T-helper 17 cell (primary cell): ENCODE measurements at regions not wholly inside any gene's neighbourhood (a gene's known extent, or its start where the extent isn't known, plus 50 kb on each side); places are given as distances from the start of the nearest gene placed in this dataset.

Experiments
- ATAC-seq: fragments of 150-1000 bp; cut with Tn5 transposase; 2 replicates; pipeline ENCODE4 v1.10.0; 2021; ENCODE audit warnings: mild to moderate bottlenecking, moderate library complexity
- DNase-seq, 3 donors: peaks; one replicate each; pipeline versions ENCODE4 v3.0.0 to v3.0.0-alpha.2; 2020 to 2021
- H3K9me3 ChIP-seq: one replicate; pipeline ENCODE4 v1.7.0; 2013; ENCODE audit warnings: low read length, mild to moderate bottlenecking; ENCODE audit not compliant: control insufficient read depth, poor library complexity, severe bottlenecking
- H3K27ac Mint-ChIP-seq: one replicate; pipeline ENCODE4 v1.8.0; 2022; ENCODE audit warnings: mild to moderate bottlenecking, moderate library complexity, mixed read lengths
- H3K27me3 Mint-ChIP-seq: one replicate; pipeline ENCODE4 v1.8.0; 2022; ENCODE audit warnings: mixed read lengths
- H3K36me3 Mint-ChIP-seq: one replicate; pipeline ENCODE4 v1.8.0; 2022; ENCODE audit warnings: low read depth, mixed read lengths
- H3K4me1 Mint-ChIP-seq: one replicate; pipeline ENCODE4 v1.8.0; 2022; ENCODE audit warnings: mild to moderate bottlenecking, mixed read lengths
- H3K4me3 Mint-ChIP-seq: one replicate; pipeline ENCODE4 v1.8.0; 2022; ENCODE audit warnings: mild to moderate bottlenecking, moderate library complexity, mixed read lengths

GRCh38 chrX:150234126-150234525, 129.0 kb upstream of the MAMLD1 start:
- no peak overlapping the region for H3K27ac Mint-ChIP-seq
- H3K4me3 Mint-ChIP-seq, result no peak overlapping the region
- H3K36me3 Mint-ChIP-seq, result no peaks in the 10 kb centered on the region
- ATAC-seq, result no peak
- H3K27me3 Mint-ChIP-seq, result peaks cover 4% of the 10 kb centered on the region
- no peaks in the 10 kb centered on the region for H3K9me3 ChIP-seq
- no peaks in the 10 kb centered on the region for H3K4me1 Mint-ChIP-seq
- DNase-seq, result no peak

- no peaks in the 10 kb centered on the region for H3K9me3 ChIP-seq
- Mint-ChIP-seq H3K27ac (no peak overlapping the region), H3K27me3 (no peaks in the 10 kb centered on the region), H3K36me3 (no peaks in the 10 kb centered on the region), H3K4me1 (no peaks in the 10 kb centered on the region), H3K4me3 (no peak overlapping the region)
- DNase-seq (no peak), ATAC-seq (no peak)
Observed at GRCh38 chrX:150236327-150236726, 126.8 kb upstream of the MAMLD1 start.

- H3K27ac Mint-ChIP-seq, result no peak overlapping the region
- H3K27me3 Mint-ChIP-seq, result no peaks in the 10 kb centered on the region
- no peaks in the 10 kb centered on the region for H3K4me1 Mint-ChIP-seq
- H3K4me3 Mint-ChIP-seq, result no peak overlapping the region
- no peaks in the 10 kb centered on the region for H3K36me3 Mint-ChIP-seq
- DNase-seq (no peak), ATAC-seq (no peak)
- H3K9me3 ChIP-seq, result no peaks in the 10 kb centered on the region
Observed at GRCh38 chrX:150238632-150239382, 124.3 kb upstream of the MAMLD1 start.

DNA sequence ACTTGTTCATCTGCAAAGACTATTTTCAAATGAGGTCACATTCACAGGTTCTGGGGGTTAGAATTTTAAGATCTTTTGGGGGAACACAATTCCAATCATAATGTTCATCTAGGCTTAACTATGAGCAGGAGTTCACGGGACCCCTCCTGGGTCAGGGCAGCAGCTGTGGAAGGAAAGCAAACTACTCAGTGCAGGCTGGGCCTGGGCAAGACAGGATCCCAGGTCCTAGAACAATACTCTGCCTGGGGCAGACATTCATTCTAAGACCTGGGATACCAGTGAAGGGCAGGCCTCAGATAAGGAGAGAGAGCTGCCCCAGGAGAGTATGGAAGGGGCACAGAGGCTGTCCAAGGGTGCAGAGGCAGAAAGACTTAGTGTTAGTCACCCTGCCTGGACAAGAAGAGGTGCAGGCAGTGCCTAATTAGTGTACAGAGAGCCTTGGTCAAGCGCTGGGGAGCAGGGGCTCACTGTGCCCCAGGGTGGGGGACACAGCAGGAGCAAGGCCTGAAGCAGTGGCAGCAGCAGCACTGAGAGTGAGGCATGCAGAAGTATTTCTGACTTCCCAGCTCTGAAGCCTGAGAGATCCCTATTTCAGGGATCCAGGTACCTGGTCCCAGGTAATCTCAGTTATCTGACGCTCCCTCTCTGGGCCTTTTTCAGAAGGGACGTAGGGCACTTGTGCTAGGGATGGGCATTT, 123.0 kb upstream of the MAMLD1 start:
- Mint-ChIP-seq H3K4me3 (no peak overlapping the region), H3K36me3 (no peaks in the 10 kb centered on the region), H3K27me3 (no peaks in the 10 kb centered on the region), H3K4me1 (no peaks in the 10 kb centered on the region), H3K27ac (no peak overlapping the region)
- no peak for DNase-seq
- H3K9me3 ChIP-seq, result no peaks in the 10 kb centered on the region
- no peak for ATAC-seq

- DNase-seq (no peak), ATAC-seq (no peak)
- Mint-ChIP-seq H3K36me3 (no peaks in the 10 kb centered on the region), H3K27ac (no peak overlapping the region), H3K4me3 (no peak overlapping the region), H3K4me1 (no peaks in the 10 kb centered on the region), H3K27me3 (no peaks in the 10 kb centered on the region)
- no peaks in the 10 kb centered on the region for H3K9me3 ChIP-seq
Observed at GRCh38 chrX:150240643-150240970, 122.5 kb upstream of the MAMLD1 start.

- H3K4me3 Mint-ChIP-seq, result no peak overlapping the region
- no peaks in the 10 kb centered on the region for H3K9me3 ChIP-seq
- DNase-seq (no peak), ATAC-seq (no peak)
- no peaks in the 10 kb centered on the region for H3K27me3 Mint-ChIP-seq
- H3K36me3 Mint-ChIP-seq, result no peaks in the 10 kb centered on the region
- peaks cover 8% of the 10 kb centered on the region for H3K4me1 Mint-ChIP-seq
- no peak overlapping the region for H3K27ac Mint-ChIP-seq
Observed at GRCh38 chrX:150253959-150254620, 109.0 kb upstream of the MAMLD1 start.

- Mint-ChIP-seq H3K27ac (no peak overlapping the region), H3K4me1 (peaks cover 8% of the 10 kb centered on the region)
Observed at GRCh38 chrX:150254909-150255308, 108.2 kb upstream of the MAMLD1 start.

GRCh38 chrX:150255441-150256296, 107.4 kb upstream of the MAMLD1 start:
- no peak for DNase-seq
- H3K9me3 ChIP-seq, result no peaks in the 10 kb centered on the region
- H3K27me3 Mint-ChIP-seq, result no peaks in the 10 kb centered on the region
- no peak overlapping the region for H3K27ac Mint-ChIP-seq
- H3K4me3 Mint-ChIP-seq, result no peak overlapping the region
- ATAC-seq, result no peak
- H3K36me3 Mint-ChIP-seq, result no peaks in the 10 kb centered on the region
- H3K4me1 Mint-ChIP-seq, result peaks cover 8% of the 10 kb centered on the region

More at GRCh38 chrX:150254909-150255308, 108.2 kb upstream of the MAMLD1 start:
- Mint-ChIP-seq H3K27me3 (no peaks in the 10 kb centered on the region), H3K36me3 (no peaks in the 10 kb centered on the region), H3K4me3 (no peak overlapping the region)
- ATAC-seq (no peak), DNase-seq (no peak)
- H3K9me3 ChIP-seq, result no peaks in the 10 kb centered on the region

DNA sequence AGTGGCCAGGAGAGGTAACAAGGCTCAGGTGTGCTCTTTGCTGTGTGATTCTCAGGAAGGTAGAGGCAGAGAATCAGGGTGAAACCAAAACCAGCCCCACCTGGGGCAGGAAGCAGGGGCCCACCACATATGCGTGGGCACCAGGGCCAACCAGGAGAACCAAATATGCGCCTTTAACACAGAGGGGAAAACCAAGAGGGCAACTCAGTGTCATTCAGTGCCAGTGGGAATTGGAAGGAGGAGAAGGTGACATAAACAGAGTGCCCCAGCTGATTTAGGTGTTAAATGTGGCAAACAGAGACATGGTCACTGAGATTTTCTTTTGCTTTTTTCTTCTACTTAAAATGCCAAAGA, 106.8 kb upstream of the MAMLD1 start:
- H3K4me3 Mint-ChIP-seq, result no peak overlapping the region
- H3K27me3 Mint-ChIP-seq, result no peaks in the 10 kb centered on the region
- H3K36me3 Mint-ChIP-seq, result no peaks in the 10 kb centered on the region
- H3K27ac Mint-ChIP-seq, result no peak overlapping the region
- no peaks in the 10 kb centered on the region for H3K9me3 ChIP-seq
- DNase-seq (no peak), ATAC-seq (no peak)
- H3K4me1 Mint-ChIP-seq, result peaks cover 8% of the 10 kb centered on the region

- ATAC-seq (no peak), DNase-seq (no peak)
- Mint-ChIP-seq H3K4me3 (no peak overlapping the region), H3K27ac (no peak overlapping the region), H3K27me3 (peaks cover 6% of the 10 kb centered on the region), H3K36me3 (no peaks in the 10 kb centered on the region), H3K4me1 (peaks cover 8% of the 10 kb centered on the region)
- no peaks in the 10 kb centered on the region for H3K9me3 ChIP-seq
Observed at GRCh38 chrX:150257353-150258175, 105.6 kb upstream of the MAMLD1 start.

- no peaks in the 10 kb centered on the region for H3K36me3 Mint-ChIP-seq
- H3K9me3 ChIP-seq, result no peaks in the 10 kb centered on the region
- no peak overlapping the region for H3K27ac Mint-ChIP-seq
- H3K4me3 Mint-ChIP-seq, result no peak overlapping the region
- no peak for ATAC-seq
- DNase-seq, result no peak
- peaks cover 8% of the 10 kb centered on the region for H3K4me1 Mint-ChIP-seq
- peaks cover 11% of the 10 kb centered on the region for H3K27me3 Mint-ChIP-seq
Observed at GRCh38 chrX:150258176-150258425, 105.0 kb upstream of the MAMLD1 start.

GRCh38 chrX:150258463-150259430, 104.4 kb upstream of the MAMLD1 start:
- no peaks in the 10 kb centered on the region for H3K36me3 Mint-ChIP-seq
- H3K4me1 Mint-ChIP-seq, result peaks cover 8% of the 10 kb centered on the region
- ATAC-seq, result no peak
- DNase-seq, result no peak
- no peak overlapping the region for H3K4me3 Mint-ChIP-seq
- no peak overlapping the region for H3K27ac Mint-ChIP-seq
- no peaks in the 10 kb centered on the region for H3K9me3 ChIP-seq
- peaks cover 11% of the 10 kb centered on the region for H3K27me3 Mint-ChIP-seq
